DND-41 (cell line): ENCODE measurements at regions not wholly inside any gene's neighbourhood (a gene's known extent, or its start where the extent isn't known, plus 50 kb on each side); places are given as distances from the start of the nearest gene placed in this dataset.

Source experiments
- CTCF ChIP-seq: IDR thresholded peaks from 2 replicates; pipeline ENCODE4 v1.5.1; 2012; ENCODE audit warnings: borderline replicate concordance, low read length, moderate library complexity, mild to moderate bottlenecking; ENCODE audit not compliant: poor library complexity, severe bottlenecking; ENCODE audit errors: extremely low read depth
- EZH2 ChIP-seq: IDR thresholded peaks from 3 replicates; pipeline ENCODE4 v1.6.1; 2012; ENCODE audit warnings: borderline replicate concordance, low read depth, mild to moderate bottlenecking, moderate library complexity, low read length, inconsistent platforms; ENCODE audit not compliant: severe bottlenecking

DNA sequence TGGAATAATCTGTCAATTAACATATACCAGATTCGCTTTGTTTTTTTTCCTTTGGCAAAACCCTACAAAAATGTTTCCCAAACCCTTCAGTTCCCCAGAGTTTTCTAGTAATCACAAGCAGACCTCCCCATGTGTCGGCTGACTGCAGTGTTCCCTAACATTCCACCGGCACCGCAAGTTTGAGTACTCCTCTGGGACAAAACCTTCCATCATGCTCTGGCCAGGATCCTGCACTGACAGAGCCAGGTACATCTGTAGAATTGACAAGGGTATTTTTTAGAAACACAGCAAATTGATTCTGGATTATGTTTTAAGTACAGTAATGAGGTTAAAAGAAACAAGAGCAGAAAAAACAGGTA, 174.7 kb downstream of the GAS1 start:
- TF ChIP-seq CTCF (no peak), EZH2 (no peak)
